NCI-H1048 (cell line): ENCODE measurements at regions not wholly inside any gene's neighbourhood (a gene's known extent, or its start where the extent isn't known, plus 50 kb on each side); places are given as distances from the start of the nearest gene placed in this dataset.
"Not testable (repeated sequence)": the region's sequence is repeated elsewhere in the genome, so short reads cannot be mapped to it uniquely, and the experiment has no call there.

Experiments
- DNase-seq: peaks from one replicate; lab custom pipeline; 2025; lab: John Stamatoyannopoulos, UW

GRCh38 chr6:28802417-28803336 lies 121.1 kb downstream of the TRIM27 start:
- DNase-seq = no peak

- no peak for DNase-seq
Observed at GRCh38 chr6:28803337-28803709, 120.5 kb downstream of the TRIM27 start.

DNA sequence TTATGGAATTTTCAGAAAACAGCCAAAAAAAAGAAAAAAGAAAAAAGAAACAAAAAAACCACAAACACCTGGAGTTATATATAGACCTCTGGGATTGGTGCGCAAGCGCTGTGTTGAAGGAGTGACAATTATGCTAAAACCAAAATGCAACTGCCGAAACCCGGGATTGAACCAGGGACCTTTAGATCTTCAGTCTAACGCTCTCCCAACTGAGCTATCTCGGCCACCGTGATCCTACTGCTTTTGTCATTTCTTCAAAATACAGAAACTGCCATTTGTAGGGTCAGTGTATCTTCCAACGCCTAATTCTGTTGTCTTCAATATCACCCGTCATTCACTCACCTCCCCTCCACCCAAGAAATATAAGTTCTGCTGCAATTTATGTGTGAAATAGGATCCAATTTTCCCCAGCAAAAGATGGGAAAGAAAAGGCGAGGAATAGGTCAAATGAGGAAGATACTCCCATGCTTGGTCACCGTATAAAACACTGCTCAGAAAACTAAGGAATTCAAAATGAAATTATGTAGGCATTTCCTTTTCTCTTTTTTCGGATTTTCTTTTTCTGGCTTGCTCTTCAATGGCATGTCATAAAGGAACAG lies 116.0 kb downstream of the TRIM27 start:
- DNase-seq = no peak

DNA sequence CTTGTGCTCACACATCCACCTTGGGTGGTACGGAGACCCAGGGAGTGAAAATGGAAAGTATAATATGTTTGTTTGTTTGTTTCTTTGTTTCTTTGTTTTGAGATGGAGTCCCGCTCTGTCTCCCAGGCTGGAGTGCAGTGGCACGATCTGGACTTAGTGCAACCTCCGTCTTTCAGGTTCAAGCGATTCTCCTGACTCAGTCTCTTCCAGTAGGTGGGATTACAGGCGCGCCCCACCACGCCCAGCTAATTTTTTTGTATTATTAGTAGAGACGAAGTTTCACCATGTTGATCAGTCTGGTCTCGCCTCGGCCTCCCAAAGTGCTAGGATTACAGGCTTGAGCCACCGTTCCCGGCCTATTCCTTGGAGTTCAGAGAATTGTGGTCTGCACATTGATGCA lies 115.4 kb downstream of the TRIM27 start:
- DNase-seq = no peak

- DNase-seq = no peak
Observed at GRCh38 chr6:28809947-28810658, 113.7 kb downstream of the TRIM27 start.

GRCh38 chr6:28810659-28811053 lies 113.1 kb downstream of the TRIM27 start:
- no peak for DNase-seq

DNA sequence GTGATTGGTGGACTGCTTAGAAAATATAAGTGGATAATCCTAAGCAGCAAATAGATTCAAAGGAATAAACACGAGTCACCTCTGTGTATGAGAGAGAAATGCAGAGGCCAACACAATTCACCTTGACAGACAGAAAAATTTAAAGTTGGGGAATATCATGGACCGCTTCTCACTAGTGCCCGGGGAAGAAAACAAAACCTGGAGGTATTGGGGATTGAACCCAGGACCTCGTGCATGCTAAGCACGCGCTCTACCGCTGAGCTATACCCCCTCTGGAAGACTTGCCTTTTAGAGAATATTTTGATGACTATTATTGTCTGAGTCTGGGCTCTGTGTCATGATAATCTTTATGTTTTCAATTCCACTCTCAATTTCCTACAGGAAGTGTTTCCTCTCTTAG lies 111.9 kb downstream of the TRIM27 start:
- no peak for DNase-seq

GRCh38 chr6:28812778-28813569 lies 110.8 kb downstream of the TRIM27 start:
- no peak for DNase-seq

DNA sequence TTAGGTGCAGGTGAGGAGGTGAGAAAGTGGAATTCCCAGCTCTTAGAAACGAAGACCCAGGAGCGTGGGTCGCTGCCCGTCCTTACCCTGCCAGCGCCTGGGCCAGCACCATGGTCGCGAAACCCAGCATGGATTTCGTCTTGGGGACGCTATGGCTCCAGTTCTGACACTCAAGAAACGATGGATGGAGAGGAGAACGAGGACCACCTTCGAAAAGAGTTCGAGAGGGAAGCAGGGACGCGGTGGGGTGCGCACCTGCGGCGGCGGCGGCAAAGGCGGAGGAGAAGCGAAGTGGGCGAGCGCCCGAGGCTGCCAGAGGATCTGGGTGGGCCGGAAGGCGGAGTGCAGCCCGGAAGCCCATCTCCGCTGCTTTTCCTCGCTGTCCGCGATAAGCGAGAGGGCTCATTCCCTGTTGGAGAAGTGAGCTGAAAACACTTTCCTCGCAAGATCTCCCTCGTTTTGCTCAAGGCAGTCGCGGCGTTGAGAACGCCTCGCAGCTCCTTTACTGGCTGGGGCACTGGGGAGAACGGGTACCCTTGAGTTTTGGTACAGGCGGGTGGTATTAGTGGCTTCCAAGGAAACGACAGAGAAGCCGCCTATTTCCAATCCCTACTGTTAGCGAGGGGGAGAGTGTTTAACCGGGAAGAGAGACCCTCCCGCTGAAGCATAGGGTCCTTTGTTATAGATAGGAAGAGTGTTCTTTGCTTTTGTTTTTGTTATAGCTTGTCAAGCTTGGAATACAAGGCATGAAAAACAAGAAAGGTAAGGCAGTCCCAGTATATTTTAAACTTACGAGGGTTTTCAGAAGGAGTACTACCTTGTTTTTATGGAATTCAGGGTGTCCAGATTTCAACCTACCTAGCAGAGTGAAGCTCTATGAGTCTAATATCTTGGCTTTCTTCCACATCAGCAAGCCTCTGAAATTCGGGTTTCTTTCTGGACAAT lies 109.5 kb downstream of the TRIM27 start:
- DNase-seq = no peak

DNA sequence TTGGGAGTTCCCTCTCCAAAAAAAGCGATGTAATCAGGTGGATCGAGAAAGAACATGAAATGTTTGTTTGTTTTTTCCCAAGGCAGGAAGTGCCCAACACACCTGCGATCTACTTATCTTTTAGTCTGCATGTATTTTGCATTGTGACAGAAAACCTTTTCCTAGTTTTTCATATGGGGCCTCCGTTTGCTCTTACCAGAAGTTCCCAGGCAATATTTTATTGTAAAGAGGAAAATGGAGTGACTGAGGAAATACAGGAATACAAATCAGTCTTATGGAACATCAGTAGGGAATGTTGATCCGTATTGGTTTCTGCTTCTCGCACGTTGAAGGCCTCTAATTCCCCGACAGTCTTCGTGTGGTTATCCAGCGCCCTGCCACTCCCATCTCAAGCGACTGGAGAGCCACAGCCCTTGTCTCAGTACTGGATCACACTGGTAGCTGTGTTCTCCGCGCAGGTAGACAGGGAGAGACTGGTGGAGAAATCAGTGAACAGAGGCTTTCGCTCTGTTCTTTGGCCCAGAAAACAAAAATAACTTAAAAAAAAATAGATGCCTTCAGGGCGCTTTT lies 107.4 kb downstream of the TRIM27 start:
- no peak for DNase-seq

DNA sequence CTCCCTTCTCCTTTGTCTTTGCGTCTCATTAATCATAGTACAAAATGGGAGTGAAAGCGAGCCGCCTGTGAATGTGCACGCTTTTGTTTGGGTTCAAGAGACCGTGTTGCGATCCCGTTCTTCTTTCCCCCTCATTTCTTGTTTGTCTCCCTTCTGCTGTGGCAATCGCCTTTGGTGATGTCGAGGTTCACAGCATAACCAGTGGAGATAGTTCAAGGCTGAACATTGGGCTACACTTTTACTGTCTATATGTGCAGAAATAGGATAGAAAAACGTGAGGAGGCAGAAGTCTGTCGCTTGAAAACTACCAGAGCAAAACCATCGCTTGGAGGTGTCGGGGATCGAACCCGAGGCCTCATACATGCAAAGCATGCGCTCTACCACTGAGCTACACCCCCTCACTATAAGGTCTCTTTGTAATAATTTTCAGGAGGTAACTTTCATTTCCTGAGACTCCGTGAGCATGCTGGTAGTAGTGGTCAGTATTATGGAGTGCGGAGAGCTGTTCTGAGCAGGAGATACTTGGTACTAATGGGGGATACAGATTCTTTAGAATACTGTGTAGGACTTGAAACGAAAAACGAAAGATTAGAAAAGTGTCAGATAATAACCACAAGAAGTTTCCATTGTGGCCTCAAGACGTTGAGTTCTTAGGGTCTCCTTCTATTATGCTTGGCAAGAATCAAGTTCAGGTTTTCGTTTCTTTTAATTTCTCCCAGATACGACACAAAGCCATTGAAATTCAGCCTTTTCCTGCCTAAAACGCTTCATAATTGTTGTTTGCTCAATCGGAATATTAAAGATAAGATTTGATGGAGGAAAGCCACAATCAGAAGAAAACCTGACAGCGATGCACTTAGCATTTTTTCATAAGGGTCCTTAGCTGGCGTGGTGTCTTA lies 106.6 kb downstream of the TRIM27 start:
- no peak for DNase-seq

- no peak for DNase-seq
Observed at GRCh38 chr6:28817808-28818145, 106.0 kb downstream of the TRIM27 start.

DNA sequence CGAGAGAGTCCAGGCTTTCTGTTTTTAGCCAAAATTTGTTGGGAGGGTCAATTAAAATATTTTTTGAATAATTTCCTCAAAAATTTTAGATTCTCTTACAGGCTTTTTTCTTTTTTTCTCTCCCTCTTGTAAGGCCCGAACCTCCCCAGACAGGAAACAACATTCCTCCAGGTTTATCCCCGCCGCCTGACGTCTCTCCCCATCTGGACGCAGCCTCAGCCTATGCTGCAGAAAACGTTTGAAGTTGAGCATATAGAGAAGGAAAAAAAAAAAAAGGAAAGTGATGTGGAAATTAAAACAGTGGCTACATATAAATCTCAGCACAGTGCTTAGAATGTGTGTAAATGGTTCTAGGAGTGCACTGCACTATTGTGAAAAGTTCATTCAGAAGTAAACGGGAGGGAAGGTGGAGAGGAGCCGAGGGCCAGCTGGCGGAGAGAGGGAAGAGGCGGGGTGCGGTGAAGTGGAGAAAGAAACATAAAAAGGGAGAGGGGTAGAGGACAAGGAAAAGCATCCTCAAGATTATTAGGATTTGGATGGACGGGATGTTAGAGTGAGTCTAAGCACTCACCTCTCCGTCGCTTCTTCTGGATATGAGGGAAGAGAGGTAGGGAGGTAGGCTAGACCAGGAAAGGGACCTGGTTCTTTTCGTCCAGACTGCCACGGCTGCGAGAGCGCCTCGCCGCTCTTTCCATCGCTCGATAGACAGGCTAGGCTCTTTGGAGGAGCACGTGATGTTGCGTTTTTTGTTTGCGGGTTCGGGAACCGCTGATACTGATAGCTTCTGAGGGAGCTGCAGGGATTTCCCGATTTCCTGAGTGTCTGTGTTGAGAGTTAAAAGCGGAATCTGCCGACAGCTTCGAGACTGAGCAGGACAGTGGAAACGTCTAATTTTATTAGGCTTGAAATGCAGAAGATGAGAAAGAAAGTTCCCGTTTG lies 98.7 kb downstream of the TRIM27 start:
- DNase-seq = no peak

- DNase-seq = no peak
Observed at GRCh38 chr6:28825732-28826293, 98.0 kb downstream of the TRIM27 start.

DNA sequence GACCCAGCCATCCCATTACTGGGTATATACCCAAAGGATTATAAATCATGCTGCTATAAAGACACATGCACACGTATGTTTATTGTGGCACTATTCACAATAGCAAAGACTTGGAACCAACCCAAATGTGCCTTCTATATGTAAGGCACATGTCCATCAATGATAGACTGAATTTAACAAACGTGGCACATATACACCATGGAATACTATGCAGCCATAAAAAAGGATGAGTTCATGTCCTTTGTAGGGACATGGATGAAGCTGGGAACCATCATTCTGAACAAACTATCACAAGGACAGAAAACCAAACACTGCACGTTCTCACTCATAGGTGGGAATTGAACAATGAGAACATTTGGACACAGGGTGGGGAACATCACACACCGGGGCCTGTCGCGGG lies 92.1 kb downstream of the TRIM27 start:
- DNase-seq = not testable (repeated sequence)

DNA sequence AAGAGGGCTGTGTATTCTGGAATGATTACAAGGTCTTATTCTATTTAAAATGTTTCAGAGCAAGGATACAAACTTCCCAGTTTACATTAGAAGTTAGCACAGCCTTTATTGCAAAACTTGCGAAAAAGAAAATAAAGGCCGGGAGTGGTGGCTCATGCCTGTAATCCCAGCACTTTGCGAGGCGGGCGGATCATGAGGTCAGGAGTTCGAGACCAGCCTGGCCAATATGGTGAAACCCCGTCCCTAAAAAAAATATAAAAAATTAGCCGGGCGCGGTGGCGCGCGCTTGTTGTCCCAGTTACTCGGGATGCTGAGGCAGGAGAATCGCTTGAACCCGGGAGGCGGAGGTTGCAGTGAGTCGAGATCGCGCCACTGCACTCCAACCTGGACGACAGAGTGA lies 87.1 kb downstream of the TRIM27 start:
- not testable (repeated sequence) for DNase-seq

DNA sequence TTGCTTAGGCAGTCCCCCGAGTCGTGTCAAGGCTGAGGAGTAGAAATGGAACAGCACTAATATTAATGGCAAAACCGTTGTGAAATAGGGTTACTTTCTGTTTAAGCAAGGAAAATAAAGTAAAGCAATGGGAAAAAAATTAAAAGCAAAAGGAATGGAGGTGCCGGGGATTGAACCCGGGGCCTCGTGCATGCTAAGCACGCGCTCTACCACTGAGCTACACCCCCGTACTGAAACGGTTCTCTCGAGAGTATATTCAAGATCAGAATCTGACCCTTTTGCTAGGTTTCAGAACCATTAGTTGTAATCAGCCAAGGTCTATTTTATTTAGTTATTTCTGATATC lies 85.5 kb downstream of the TRIM27 start:
- DNase-seq = no peak
